LHCN-M2 (cell line): ENCODE measurements at regions not wholly inside any gene's neighbourhood (a gene's known extent, or its start where the extent isn't known, plus 50 kb on each side); places are given as distances from the start of the nearest gene placed in this dataset.

Experiments
- DNase-seq: peaks from one replicate; pipeline ENCODE4 v3.0.0-alpha.2; 2012; ENCODE audit warnings: low read depth

DNA sequence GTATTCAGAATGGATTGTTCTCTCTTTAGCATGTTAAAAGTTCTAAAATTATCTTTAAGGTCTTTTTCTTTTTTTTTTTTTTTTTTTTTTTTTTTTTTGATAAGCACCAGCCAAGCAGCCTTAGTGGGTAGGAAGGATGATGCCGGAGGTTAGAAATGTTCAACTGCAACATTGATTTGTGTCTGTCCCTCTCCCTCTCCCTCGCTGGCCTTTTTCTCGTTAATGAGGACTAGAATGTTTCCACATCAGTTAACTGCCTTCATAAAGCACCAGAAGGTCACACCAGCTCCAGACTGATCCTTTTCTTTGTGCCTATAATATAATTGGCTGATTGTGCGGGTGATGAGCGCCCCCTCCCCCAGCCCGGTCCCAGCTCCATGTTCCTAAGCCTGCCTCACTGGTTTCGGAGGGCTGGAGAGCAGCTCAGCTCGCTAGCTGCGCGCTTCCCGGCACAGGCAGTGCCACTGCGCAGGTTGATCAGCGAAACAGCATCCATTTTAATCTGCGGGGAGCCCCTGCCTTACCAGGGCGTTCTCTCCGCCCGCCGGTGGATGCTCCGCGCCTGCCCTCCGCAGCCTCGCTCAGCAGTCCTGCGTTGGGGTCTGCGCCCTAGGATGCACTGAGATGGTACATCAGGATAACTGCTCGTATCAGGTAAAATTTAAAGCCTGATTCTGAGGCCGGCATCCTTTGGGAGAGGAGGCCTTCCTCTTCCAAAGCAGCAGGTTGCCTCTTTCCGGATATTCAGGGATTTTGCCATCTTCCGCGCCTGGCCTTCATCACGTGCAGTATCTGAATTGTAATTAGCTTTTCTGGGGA is 148.9 kb upstream of the IL12A start, which contains the start of gene SCHIP1:
TSS of gene SCHIP1 (plus strand) at position 301 of the 819 bp plus-strand sequence.
- no peak for DNase-seq

GRCh38 chr3:159840703-159841299 is 147.8 kb upstream of the IL12A start:
- DNase-seq, result no peak

DNA sequence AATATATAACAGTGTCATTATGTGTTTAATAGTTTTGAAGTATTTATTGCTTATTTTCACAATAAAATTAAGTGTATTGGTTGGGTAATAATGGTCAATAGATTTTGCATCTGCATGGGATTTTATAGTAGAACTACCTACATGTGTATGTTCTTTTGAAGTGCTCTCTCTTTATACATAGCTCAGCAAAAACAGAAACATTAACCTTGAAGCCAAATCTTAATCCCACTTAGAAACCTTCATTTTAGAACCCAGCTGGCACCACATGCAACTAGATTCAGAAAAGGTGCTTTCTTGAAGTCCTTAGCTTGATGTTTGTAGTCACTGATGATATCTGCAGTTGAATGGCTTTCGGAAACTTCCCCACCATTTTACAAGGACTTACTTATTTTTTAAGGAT is 146.9 kb upstream of the IL12A start:
- no peak for DNase-seq

DNA sequence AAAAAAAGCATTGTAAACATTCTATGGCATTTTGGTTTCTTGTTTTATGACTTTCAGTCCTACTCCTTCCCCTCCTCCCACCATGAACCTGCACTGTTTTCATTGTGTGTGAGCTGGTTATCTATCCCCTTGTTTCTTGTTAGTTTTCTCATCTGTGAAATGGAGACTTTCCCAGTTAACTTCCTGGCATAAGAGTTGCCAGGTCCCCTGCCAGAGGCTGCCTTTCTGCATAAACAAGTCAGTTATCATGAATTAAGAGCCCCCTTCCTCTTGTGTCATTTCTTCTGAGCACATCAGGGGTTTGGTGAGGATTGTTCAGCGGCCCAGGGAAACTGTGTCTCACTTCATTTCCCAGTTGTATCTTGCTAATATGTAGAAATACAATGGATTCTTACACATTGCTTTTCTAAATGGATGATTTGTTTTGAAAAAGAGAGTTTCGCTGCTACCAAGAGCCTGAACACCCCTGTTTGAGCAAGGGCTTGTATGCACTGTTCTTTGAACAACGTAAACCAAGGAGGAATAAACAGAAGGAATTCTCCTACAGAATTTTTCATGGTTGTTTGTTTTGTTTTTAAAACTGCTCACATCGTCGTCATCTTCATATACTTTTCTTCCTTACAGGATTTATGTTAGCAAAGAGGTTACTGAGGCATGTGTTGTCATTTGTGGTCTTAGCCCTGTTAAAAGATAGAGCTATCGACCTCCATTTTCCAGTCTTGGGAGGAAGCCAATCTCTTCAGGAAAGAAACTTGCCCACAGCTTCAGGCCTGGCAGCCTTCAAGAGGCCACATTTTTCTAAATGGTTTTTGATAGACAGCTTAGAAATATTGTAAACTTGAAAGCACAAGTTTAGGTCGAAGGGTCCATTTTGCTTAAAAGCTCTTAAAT is 144.6 kb upstream of the IL12A start:
- DNase-seq, result no peak

- DNase-seq, result no peak
These were observed 143.8 kb upstream of the IL12A start for GRCh38 chr3:159844801-159845261.

DNA sequence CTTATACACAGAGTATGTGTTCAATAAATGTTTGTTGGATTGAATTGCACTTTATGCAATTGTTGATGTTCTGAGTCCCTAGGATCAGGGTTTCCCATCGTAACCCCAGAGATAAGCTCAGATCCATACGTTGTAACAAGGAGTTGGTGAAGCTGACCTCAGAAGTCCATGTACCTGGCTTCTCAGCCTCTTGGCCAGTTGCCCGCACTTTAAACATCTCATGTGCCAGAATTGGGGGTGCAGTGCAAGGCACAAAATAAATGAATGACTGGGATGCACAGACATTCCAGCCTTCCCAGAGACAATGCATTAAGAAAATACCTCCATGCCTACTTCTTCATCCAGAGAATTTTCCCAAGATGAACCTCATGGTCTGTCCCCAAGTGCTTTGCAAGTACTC is 142.9 kb upstream of the IL12A start:
- DNase-seq, result no peak

GRCh38 chr3:159846255-159846654 is 142.4 kb upstream of the IL12A start:
- no peak for DNase-seq

- DNase-seq, result no peak
These were observed 140.1 kb upstream of the IL12A start for GRCh38 chr3:159848348-159849118.

- DNase-seq, result no peak
These were observed 138.2 kb upstream of the IL12A start for GRCh38 chr3:159850481-159850880.

DNA sequence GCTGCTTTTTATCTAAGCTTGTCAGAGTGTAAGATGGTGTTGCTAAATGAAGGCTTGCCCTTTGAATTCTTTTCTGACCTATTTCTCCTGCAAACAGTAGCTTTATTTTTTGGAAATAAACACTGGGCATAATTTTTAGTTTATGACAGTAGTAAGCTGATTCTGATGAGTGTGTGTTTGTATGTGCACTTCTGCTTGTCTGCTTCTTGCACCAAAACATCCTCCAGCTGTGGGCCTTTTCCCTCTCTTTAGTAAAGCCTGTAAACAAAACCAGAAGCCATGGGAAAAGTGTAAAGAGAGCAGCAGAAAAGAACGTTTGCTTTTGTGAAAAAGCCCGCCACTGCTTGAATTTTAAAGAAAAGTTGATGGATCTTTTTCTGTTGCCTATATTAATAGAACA is 136.4 kb upstream of the IL12A start:
- no peak for DNase-seq

GRCh38 chr3:159852821-159853505 is 135.7 kb upstream of the IL12A start:
- peak; percentile 85 for DNase-seq

DNA sequence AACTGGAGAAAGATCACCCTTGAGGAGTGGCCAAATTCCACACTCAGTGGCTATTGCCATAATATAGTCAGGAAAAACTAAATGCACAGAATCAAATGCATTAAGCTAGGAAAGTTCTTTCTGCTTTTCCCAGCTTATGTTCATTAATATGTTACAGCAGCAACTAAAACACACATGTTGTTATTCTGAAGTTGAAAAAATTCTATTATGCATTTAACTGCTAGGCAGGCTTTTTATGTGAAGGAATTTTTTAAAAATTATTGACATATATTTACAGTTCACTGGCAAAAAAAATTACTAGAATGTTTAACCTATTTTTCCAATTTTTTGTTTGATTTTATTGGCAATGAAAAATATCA is 135.2 kb upstream of the IL12A start:
- DNase-seq, result no peak

DNA sequence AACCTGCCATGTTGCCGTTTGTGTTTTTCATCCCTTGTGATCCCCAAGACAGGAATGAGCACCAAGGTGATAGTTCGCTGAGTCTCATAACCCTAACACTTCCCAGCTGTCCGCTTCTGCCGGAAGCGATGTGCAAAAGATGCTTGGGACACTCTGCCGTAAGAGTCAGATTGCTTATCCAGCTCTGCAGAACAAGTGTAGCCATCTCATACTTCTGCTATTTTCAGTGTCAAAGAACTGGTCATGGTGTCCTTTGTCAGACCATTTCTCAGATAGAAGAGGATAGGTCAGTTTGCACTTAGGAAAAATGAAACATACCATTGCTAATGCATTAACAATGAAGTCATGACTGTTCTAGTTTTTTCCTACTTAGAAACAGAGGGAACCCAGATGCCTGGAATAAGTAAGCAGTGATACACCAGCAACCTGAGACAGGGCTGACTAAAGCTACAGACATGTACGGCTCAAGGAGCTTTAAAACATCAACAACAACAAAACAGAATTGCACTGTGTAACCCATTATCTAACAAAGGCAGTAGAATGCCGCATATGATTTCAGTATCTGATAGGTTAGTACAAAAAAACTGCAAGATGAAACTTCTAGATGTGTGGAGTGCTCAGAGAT is 134.0 kb upstream of the IL12A start:
- peak; percentile 96 for DNase-seq

- DNase-seq, result no peak
These were observed 132.9 kb upstream of the IL12A start for GRCh38 chr3:159855599-159856346.

DNA sequence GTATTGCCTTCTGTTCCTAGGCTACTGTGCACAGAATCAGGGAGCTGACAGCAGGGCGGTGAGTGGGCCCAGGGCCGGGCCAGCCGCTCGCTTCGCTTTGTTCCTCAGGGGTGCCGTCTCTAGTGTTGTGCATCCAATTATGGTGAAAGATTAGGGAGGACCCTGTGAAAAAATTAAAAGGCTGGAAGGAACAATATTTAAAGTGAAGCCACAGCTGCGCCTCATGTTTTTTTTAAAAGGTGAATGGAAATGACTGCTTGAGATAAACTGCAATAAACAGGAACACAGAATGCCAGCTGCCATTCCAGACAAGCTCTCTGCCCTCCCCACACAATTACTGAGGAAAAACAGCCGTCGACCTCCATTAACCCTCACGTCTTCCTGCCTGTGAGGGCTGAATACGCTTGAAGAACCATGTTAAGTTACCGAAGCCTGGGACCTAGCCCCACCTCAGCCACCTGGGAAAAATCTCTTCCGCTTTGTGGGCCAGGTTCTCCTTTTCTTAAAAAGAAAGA is 132.0 kb upstream of the IL12A start:
- no peak for DNase-seq

- no peak for DNase-seq
These were observed 130.8 kb upstream of the IL12A start for GRCh38 chr3:159857840-159858239.

- DNase-seq, result no peak
These were observed 130.0 kb upstream of the IL12A start for GRCh38 chr3:159858650-159859049.

DNA sequence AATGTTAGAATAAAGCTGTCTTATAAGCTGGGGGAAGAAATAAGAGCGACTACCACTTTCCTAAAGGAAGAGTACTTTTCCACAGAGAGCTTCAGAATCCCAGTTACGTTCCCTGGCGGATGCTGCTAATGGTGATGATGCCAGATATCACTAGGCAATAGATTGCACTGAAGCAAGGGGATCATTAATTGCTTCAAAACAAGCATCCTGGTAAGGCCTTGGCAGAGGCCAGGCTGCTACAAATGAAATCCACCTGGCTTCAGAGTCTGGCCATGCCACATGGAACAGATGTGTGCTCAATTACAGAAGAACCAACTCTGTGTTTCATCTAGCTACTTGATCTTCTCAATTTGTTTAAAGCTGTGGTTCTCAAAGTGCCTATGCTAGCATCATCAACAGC is 129.2 kb upstream of the IL12A start:
- no peak for DNase-seq

DNA sequence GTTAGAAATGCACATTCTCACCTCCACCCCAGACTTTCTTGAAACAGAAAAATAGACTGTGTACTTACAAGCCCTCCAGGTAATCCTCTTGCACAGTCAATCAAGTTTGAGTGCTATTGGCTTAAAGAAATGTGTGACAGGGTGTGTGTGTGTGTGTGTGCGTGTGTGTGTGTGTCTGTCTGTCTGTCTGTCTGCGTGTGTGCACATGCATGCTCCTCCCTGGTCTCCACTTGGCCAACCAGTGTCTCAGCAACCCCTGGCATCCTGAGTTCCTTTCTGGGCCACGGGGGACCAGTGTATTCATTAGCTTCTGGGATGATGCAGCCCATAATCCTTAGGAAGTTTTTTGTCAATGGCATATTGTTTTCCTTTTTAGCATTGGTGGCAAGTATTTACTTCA is 128.8 kb upstream of the IL12A start:
- no peak for DNase-seq
